Breast epithelium (tissue), 3 donors: ENCODE measurements at regions not wholly inside any gene's neighbourhood (a gene's known extent, or its start where the extent isn't known, plus 50 kb on each side); places are given as distances from the start of the nearest gene placed in this dataset.

Experiments
- CTCF ChIP-seq, 3 donors: fragments of 450-650 bp; IDR thresholded peaks; one replicate each; pipeline ENCODE4 v1.5.1; 2016 to 2017; ENCODE audit warnings: antibody characterized with exemption in 3 of 3, mild to moderate bottlenecking in 3 of 3, moderate library complexity in 3 of 3
- POLR2A ChIP-seq: fragments of 450-650 bp; IDR thresholded peaks from one replicate; pipeline ENCODE4 v1.6.1; 2016; ENCODE audit warnings: antibody characterized with exemption, mild to moderate bottlenecking, moderate library complexity

GRCh38 chr13:53537586-53537985, 509.0 kb downstream of the OLFM4 start:
- TF ChIP-seq CTCF (IDR thresholded peaks at IDR 0.05), result no peak
- no peak for TF ChIP-seq POLR2A
